ENCODE measurements at regions not wholly inside any gene's neighbourhood (a gene's known extent, or its start where the extent isn't known, plus 50 kb on each side); places are given as distances from the start of the nearest gene placed in this dataset.
"Not testable (repeated sequence)": the region's sequence is repeated elsewhere in the genome, so short reads cannot be mapped to it uniquely, and the experiment has no call there.

GRCh38 chr6:72457738-72458137 lies 164.1 kb upstream of the KCNQ5 start:
- DNase-seq (ENCODE audit: low read depth, low spot score): no peak
- in situ Hi-C loops (cut with HindIII; ENCODE audit: low pct_unique_long_range_greater_than_20kb, low sequenced_read_pairs): no loop called here

DNA sequence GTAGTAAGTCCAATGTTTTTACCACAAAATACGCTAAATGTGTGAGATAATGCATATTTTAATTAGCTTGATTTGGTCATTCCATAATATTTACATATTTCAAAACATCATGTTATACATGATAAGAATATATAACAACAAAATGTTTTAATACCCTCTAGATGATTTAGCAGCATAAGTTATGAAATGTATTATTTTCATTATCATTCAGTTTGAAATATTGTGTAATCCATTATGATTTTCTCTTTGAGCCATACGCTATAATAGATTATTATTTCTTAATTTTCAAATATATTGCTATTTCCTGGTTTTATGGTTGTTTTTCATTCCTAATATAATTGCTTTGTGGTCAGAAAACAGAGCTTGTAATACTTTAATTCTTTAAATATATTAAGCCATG lies 163.3 kb upstream of the KCNQ5 start:
- in situ Hi-C loops (cut with HindIII; ENCODE audit: low pct_unique_long_range_greater_than_20kb, low sequenced_read_pairs): no loop called here
- DNase-seq (ENCODE audit: low read depth, low spot score): no peak

DNA sequence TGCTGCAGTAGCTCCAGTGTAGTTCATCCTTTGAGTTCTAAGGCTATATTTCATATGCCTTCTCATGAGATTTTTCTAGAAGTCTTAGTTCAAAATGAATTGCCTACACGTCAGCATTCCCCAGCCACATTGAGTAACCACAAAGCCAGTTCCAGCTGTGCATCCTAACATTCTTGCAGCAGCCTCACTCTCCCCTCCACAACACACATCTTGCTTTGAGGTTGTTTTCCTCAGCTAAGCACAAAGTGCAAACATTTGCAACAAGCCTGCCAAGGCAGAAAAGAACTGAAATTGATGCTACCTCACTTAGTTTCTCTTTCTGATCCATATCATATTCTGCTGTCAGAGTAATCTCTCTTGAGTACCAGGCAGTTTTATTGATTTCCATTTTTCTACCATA lies 160.7 kb upstream of the KCNQ5 start:
- DNase-seq (ENCODE audit: low read depth, low spot score): no peak
- in situ Hi-C loops (cut with HindIII; ENCODE audit: low pct_unique_long_range_greater_than_20kb, low sequenced_read_pairs): no loop called here

DNA sequence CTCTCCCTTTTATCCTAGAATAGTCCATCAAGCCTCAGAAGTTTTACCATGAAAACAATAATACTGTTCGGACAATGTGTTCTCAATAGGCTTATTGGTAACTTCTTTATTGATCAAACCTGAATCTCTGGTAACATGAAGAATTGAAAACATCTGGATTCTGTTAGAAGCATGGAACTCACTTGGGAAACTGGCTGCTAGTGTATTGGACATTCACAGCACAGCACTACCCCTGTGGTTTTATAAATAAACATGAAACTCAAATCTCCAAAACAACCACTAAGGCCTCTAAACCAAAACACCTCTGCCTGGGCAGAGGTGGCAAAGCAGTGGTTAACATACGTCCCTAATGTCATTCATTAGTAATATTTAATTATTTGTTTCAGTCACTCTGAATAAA lies 157.6 kb upstream of the KCNQ5 start:
- no peak for DNase-seq (ENCODE audit: low read depth, low spot score)

GRCh38 chr6:72464791-72465691 lies 156.8 kb upstream of the KCNQ5 start:
- in situ Hi-C loops (cut with HindIII; ENCODE audit: low pct_unique_long_range_greater_than_20kb, low sequenced_read_pairs): no loop called here
- no peak for DNase-seq (ENCODE audit: low read depth, low spot score)

More for the DNA sequence above, 157.6 kb upstream of the KCNQ5 start:
- in situ Hi-C loops (cut with HindIII; ENCODE audit: low pct_unique_long_range_greater_than_20kb, low sequenced_read_pairs): no loop called here

GRCh38 chr6:72466471-72466870 lies 155.4 kb upstream of the KCNQ5 start:
- no peak for DNase-seq (ENCODE audit: low read depth, low spot score)
- in situ Hi-C loops (cut with HindIII; ENCODE audit: low pct_unique_long_range_greater_than_20kb, low sequenced_read_pairs): no loop called here

DNA sequence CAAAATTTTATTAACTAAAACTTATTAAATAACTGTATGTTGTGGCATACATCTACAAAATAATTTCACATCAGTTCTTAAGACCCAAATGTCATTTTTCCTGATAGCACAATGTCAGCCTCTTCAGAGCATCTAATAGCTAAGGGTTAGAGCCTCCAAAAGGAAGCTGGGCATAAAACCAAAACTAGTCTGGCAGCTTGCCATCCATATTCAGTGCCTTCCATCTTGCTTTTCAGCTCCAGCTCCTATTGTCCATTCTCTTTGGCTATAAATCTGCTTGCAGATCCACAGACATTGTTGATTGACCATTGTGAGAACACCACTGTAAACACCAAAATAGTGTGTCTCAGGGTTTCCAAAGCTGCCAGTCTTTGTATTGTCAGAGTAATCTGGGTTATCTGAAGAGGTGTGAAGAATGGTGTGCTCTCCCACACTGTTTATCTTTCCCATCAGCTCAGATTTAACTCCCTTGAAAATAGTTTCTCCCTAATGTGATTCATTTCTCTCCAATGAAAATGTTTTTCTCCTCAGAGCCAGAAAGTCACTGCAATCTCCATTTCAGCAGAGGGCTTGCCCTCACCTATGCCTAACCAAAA lies 154.8 kb upstream of the KCNQ5 start:
- no peak for DNase-seq (ENCODE audit: low read depth, low spot score)
- in situ Hi-C loops (cut with HindIII; ENCODE audit: low pct_unique_long_range_greater_than_20kb, low sequenced_read_pairs): no loop called here

DNA sequence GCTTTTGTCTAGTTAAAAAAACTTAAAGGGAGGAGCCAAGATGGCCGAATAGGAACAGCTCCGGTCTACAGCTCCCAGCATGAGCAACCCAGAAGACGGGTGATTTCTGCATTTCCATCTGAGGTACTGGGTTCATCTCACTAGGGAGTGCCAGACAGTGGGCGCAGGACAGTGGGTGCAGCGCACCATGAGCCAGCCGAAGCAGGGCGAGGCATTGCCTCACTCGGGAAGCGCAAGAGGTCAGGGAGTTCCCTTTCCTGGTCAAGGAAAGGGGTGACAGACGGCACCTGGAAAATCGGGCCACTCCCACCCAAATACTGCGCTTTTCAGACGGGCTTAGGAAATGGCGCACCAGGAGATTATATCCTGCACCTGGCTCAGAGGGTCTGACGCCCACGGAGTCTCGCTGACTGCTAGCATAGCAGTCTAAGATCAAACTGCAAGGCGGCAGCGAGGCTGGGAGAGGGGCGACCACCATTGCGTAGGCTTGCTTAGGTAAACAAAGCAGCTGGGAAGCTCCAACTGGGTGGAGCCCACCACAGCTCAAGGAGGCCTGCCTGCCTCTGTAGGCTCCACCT lies 152.4 kb upstream of the KCNQ5 start:
- in situ Hi-C loops (cut with HindIII; ENCODE audit: low pct_unique_long_range_greater_than_20kb, low sequenced_read_pairs); DNase-seq (ENCODE audit: low read depth, low spot score): not testable (repeated sequence)

- in situ Hi-C loops (cut with HindIII; ENCODE audit: low pct_unique_long_range_greater_than_20kb, low sequenced_read_pairs): no loop called here
These were observed 145.8 kb upstream of the KCNQ5 start for GRCh38 chr6:72476051-72476450.

GRCh38 chr6:72476646-72477045 lies 145.2 kb upstream of the KCNQ5 start:
- no peak for DNase-seq (ENCODE audit: low read depth, low spot score)

More at GRCh38 chr6:72476051-72476450, 145.8 kb upstream of the KCNQ5 start:
- DNase-seq (ENCODE audit: low read depth, low spot score): no peak

GRCh38 chr6:72495441-72495840 lies 126.4 kb upstream of the KCNQ5 start:
- in situ Hi-C loops (cut with HindIII; ENCODE audit: low pct_unique_long_range_greater_than_20kb, low sequenced_read_pairs): no loop called here
- no peak for DNase-seq (ENCODE audit: low read depth, low spot score)

More at GRCh38 chr6:72476646-72477045, 145.2 kb upstream of the KCNQ5 start:
- in situ Hi-C loops (cut with HindIII; ENCODE audit: low pct_unique_long_range_greater_than_20kb, low sequenced_read_pairs): no loop called here

DNA sequence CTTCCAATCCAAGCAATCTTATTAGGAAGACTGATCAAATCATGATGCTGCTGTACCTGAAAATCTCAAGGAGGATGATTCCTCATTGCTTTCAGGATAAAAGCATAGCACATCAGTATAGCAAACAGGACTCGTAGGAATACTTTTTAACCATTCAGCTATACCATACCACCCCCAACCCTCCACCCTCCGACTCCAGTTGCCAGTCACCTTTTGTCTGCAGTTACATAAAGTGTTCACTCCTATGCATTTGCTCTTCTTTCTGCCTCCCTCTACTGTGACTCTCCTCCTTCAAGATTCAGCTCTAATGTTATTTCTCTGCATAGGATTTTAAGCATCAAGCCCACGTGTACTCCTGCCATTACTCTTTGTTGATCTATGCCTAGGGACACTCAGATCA lies 124.7 kb upstream of the KCNQ5 start:
- no peak for DNase-seq (ENCODE audit: low read depth, low spot score)
- in situ Hi-C loops (cut with HindIII; ENCODE audit: low pct_unique_long_range_greater_than_20kb, low sequenced_read_pairs): no loop called here

- in situ Hi-C loops (cut with HindIII; ENCODE audit: low pct_unique_long_range_greater_than_20kb, low sequenced_read_pairs): no loop called here
These were observed 121.2 kb upstream of the KCNQ5 start for GRCh38 chr6:72500669-72501068.

GRCh38 chr6:72504406-72504805 lies 117.5 kb upstream of the KCNQ5 start:
- DNase-seq (ENCODE audit: low read depth, low spot score): no peak
- in situ Hi-C loops (cut with HindIII; ENCODE audit: low pct_unique_long_range_greater_than_20kb, low sequenced_read_pairs): no loop called here

More at GRCh38 chr6:72500669-72501068, 121.2 kb upstream of the KCNQ5 start:
- no peak for DNase-seq (ENCODE audit: low read depth, low spot score)

DNA sequence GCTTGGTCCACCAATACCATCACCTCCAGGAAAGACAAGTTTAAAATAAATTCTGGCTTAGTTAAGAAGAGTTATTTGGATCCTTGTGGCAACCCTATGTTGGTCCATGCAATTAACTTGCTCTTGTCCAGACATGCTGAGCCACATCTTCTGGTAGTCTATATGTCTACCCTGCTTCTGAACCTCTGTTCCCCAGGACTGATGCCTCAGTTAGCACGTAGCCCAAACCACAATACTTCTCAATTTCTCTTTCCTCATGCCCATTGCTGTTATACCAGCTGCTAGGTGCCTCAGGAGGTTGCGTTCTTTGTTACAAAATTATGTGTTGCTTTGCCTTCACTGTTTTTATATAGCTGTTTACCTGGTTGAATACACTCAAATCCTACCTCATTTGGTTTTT lies 116.4 kb upstream of the KCNQ5 start:
- in situ Hi-C loops (cut with HindIII; ENCODE audit: low pct_unique_long_range_greater_than_20kb, low sequenced_read_pairs): no loop called here
- DNase-seq (ENCODE audit: low read depth, low spot score): no peak

DNA sequence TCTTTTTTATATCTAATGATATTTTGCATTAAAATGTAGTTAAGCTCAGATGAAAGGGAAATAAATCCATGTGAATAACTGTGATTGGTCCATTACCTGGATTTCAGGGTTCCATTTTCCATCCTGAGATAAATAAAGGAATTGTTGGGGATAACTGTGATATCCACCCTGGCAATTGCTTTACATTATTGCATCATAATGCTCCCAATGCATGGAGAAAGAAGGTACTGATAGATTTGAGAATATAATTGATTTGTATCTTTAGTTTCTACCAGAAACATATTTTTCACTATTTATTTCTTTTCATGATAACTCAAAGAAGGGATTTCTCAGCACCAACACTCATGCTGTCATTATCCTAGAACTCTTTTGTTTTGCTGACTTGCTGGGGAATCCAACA lies 102.0 kb upstream of the KCNQ5 start:
- in situ Hi-C loops (cut with HindIII; ENCODE audit: low pct_unique_long_range_greater_than_20kb, low sequenced_read_pairs): no loop called here
- no peak for DNase-seq (ENCODE audit: low read depth, low spot score)

DNA sequence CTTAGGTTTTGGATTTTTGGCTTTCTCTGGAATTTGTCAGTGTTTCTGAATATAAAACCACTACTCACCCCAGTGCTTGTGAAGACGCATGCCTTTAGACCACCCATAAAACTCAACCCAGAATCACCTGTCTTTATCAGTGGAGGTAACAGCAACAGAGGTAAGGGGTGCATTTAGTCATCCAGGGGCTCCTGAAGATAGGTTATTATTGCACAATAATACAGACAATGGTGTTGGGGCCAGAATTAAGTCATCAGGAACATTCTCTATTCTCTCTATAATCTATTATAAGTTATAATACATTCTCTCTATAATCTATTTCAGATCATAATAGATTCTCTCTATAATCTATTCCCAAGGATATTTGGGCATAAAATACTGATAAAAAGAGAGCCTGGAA lies 100.2 kb upstream of the KCNQ5 start:
- in situ Hi-C loops (cut with HindIII; ENCODE audit: low pct_unique_long_range_greater_than_20kb, low sequenced_read_pairs): no loop called here
- no peak for DNase-seq (ENCODE audit: low read depth, low spot score)

- in situ Hi-C loops (cut with HindIII; ENCODE audit: low pct_unique_long_range_greater_than_20kb, low sequenced_read_pairs): no loop called here
- DNase-seq (ENCODE audit: low read depth, low spot score): peak; percentile 43
These were observed 99.1 kb upstream of the KCNQ5 start for GRCh38 chr6:72522735-72523141.
